ENCODE measurements at regions not wholly inside any gene's neighbourhood (a gene's known extent, or its start where the extent isn't known, plus 50 kb on each side); places are given as distances from the start of the nearest gene placed in this dataset.

DNA sequence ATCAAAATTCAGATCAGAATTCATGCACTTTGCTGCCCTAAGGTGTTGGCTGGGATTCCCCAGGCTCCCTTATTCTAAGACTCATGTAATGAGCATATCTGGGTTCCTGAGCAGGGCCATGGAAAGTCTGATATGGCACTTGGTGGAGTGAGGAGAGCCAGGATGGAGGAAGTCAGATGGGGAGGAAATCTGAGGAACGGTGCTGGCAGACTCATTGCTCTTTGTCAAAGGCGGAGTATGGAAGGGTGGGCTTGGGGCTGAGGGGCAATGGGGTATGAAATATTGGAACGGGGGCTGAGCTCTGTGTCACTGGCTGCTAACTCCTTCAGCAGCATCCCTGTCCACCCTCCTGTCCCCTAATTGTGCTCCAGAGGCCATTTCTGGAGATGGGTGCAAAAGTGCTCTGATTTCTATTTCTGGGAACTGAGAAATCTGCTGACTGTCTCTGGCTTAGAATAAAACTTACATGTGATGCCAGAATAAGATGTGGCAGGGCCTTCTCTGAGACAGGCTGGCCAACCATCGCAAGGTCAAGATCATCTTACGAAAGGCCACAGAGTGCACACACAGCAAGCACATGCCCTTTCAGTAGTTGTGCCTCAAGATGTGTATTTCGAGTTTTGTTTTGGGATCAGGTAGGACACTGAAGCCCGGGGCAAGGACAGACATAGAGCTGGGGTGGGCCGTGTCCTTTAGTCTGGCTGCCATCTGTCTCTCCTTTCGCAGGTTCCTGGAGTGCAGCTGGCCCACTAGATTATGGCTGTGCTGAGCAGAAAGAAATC is 480.0 kb upstream of the HS6ST1 start:
- TF ChIP-seq, protein P1, sequence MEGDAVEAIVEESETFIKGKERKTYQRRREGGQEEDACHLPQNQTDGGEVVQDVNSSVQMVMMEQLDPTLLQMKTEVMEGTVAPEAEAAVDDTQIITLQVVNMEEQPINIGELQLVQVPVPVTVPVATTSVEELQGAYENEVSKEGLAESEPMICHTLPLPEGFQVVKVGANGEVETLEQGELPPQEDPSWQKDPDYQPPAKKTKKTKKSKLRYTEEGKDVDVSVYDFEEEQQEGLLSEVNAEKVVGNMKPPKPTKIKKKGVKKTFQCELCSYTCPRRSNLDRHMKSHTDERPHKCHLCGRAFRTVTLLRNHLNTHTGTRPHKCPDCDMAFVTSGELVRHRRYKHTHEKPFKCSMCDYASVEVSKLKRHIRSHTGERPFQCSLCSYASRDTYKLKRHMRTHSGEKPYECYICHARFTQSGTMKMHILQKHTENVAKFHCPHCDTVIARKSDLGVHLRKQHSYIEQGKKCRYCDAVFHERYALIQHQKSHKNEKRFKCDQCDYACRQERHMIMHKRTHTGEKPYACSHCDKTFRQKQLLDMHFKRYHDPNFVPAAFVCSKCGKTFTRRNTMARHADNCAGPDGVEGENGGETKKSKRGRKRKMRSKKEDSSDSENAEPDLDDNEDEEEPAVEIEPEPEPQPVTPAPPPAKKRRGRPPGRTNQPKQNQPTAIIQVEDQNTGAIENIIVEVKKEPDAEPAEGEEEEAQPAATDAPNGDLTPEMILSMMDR (IDR thresholded peaks at IDR 0.05), result no peak
- TF ChIP-seq EP300 (IDR thresholded peaks at IDR 0.05), result no peak
- no peak for TF ChIP-seq POLR2A (IDR thresholded peaks at IDR 0.05)

All from ovary (tissue), 3 donors.